HepG2 (cell line): ENCODE measurements at regions not wholly inside any gene's neighbourhood (a gene's known extent, or its start where the extent isn't known, plus 50 kb on each side); places are given as distances from the start of the nearest gene placed in this dataset.

Source experiments
- ATRX ChIP-seq: sonication (generic); formaldehyde crosslinking; IDR thresholded peaks from 2 replicates; pipeline ENCODE4 v1.4.0; 2020; ENCODE audit warnings: missing genetic modification reagents, borderline replicate concordance
- CEBPB ChIP-seq: IDR thresholded peaks from 2 replicates; pipeline ENCODE4 v1.6.1; 2011; ENCODE audit warnings: low read depth, low read length, improper control_type of control experiment, borderline replicate concordance
- FOXK1 ChIP-seq: sonication (generic); formaldehyde crosslinking; IDR thresholded peaks from 2 replicates; pipeline ENCODE4 v1.4.0; 2020; ENCODE audit warnings: low read depth, missing genetic modification reagents, borderline replicate concordance
- HNRNPLL ChIP-seq: fragments of 200-400 bp; formaldehyde crosslinking; IDR thresholded peaks from 2 replicates; pipeline ENCODE4 v1.6.1; 2017; ENCODE audit warnings: mild to moderate bottlenecking, low read depth, low read length; ENCODE audit not compliant: poor library complexity, severe bottlenecking
- MTA3 ChIP-seq: sonication (generic); formaldehyde crosslinking; IDR thresholded peaks from 2 replicates; pipeline ENCODE4 v1.4.0; 2020; ENCODE audit warnings: missing genetic modification reagents
- RXRA ChIP-seq: sonication (generic); formaldehyde crosslinking; IDR thresholded peaks from 2 replicates; pipeline ENCODE4 v1.5.1; 2020; ENCODE audit warnings: missing genetic modification reagents
- TAF1 ChIP-seq: sonication (generic); formaldehyde crosslinking; IDR thresholded peaks from 2 replicates; pipeline ENCODE4 v1.4.0; 2020; ENCODE audit warnings: missing genetic modification reagents
- TOE1 ChIP-seq: sonication (generic); formaldehyde crosslinking; IDR thresholded peaks from 2 replicates; pipeline ENCODE4 v1.4.0; 2020; ENCODE audit warnings: mild to moderate bottlenecking, missing genetic modification reagents
- ZFP36 ChIP-seq: fragments of 150-350 bp; IDR thresholded peaks from 2 replicates; pipeline ENCODE4 v1.6.1; 2018; ENCODE audit warnings: borderline replicate concordance, low read length, low read depth; ENCODE audit not compliant: partially characterized antibody
- ZNF367 ChIP-seq: sonication (generic); formaldehyde crosslinking; IDR thresholded peaks from 2 replicates; pipeline ENCODE4 v1.4.0; 2020; ENCODE audit warnings: missing genetic modification reagents, borderline replicate concordance
- ZNF670 ChIP-seq: sonication (generic); formaldehyde crosslinking; IDR thresholded peaks from 2 replicates; pipeline ENCODE4 v1.8.0; 2022; ENCODE audit warnings: mild to moderate bottlenecking, missing genetic modification reagents, borderline replicate concordance
- TF ChIP-seq, protein P1 (sequence below): sonication (generic); formaldehyde crosslinking; IDR thresholded peaks from 2 replicates; pipeline ENCODE4 v1.5.0; 2020; ENCODE audit warnings: mild to moderate bottlenecking, missing genetic modification reagents, moderate library complexity
- TF ChIP-seq, protein P2 (sequence below): sonication (generic); formaldehyde crosslinking; IDR thresholded peaks from 2 replicates; pipeline ENCODE4 v1.8.1; 2023; ENCODE audit warnings: missing genetic modification reagents, inconsistent platforms, borderline replicate concordance

DNA sequence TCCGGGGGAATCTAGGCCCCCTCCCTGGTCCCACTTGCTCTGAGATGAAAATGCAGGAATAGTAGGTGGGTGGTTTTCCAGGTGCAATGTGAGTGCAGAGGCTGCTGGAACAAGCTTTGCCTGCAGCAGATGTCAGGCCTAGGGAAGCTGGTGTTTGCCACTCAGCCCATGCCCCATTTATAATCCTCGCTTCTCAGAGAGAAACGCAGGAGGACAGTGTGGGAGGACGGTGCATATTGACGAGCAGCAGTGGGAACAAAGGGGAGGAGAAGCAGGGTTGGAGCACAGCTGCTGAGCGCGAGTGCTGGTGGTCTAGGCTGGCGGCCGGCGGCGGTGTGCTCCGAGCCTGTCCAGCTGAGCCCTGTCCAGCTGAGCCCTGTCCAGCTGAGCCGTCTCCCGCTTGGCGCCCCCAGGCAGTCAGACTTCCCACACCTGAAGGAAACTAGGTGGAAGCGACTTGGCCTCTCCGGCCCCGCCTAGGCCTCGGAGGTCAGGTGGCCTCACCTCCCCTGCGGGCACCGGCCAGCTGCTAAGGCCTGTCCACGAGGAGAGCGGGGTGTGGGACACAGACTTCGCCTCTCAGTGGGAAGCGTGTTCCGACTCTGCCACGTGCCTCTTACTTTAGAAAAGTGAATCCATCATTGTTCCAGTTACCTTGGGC, 49.7 kb upstream of the FRMD1 start:
- TF ChIP-seq TAF1 (CRISPR knock-in tag) (no peak), ZNF670 (CRISPR knock-in tag) (no peak), ZFP36 (no peak), ATRX (no peak), CEBPB (no peak), FOXK1 (no peak), ZNF367 (CRISPR knock-in tag) (no peak), RXRA (CRISPR knock-in tag) (no peak), TOE1 (no peak), HNRNPLL (no peak), MTA3 (CRISPR knock-in tag) (no peak)
- TF ChIP-seq, protein P1, sequence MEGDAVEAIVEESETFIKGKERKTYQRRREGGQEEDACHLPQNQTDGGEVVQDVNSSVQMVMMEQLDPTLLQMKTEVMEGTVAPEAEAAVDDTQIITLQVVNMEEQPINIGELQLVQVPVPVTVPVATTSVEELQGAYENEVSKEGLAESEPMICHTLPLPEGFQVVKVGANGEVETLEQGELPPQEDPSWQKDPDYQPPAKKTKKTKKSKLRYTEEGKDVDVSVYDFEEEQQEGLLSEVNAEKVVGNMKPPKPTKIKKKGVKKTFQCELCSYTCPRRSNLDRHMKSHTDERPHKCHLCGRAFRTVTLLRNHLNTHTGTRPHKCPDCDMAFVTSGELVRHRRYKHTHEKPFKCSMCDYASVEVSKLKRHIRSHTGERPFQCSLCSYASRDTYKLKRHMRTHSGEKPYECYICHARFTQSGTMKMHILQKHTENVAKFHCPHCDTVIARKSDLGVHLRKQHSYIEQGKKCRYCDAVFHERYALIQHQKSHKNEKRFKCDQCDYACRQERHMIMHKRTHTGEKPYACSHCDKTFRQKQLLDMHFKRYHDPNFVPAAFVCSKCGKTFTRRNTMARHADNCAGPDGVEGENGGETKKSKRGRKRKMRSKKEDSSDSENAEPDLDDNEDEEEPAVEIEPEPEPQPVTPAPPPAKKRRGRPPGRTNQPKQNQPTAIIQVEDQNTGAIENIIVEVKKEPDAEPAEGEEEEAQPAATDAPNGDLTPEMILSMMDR, result no peak
- TF ChIP-seq, protein P2, sequence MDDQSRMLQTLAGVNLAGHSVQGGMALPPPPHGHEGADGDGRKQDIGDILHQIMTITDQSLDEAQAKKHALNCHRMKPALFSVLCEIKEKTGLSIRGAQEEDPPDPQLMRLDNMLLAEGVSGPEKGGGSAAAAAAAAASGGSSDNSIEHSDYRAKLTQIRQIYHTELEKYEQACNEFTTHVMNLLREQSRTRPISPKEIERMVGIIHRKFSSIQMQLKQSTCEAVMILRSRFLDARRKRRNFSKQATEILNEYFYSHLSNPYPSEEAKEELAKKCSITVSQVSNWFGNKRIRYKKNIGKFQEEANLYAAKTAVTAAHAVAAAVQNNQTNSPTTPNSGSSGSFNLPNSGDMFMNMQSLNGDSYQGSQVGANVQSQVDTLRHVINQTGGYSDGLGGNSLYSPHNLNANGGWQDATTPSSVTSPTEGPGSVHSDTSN (CRISPR knock-in tag), result no peak
